GM23338 (cell line): ENCODE measurements at regions not wholly inside any gene's neighbourhood (a gene's known extent, or its start where the extent isn't known, plus 50 kb on each side); places are given as distances from the start of the nearest gene placed in this dataset.

Experiments
- CREB1 ChIP-seq: fragments of 250-450 bp; sonication (Bioruptor Pico); IDR thresholded peaks from 2 replicates; pipeline ENCODE4 v1.5.0; 2020; ENCODE audit warnings: low read depth, mild to moderate bottlenecking, moderate library complexity
- EZH2 ChIP-seq: fragments of 200-600 bp; sonication (generic); IDR thresholded peaks from one replicate; pipeline ENCODE4 v1.8.0; 2017; ENCODE audit warnings: antibody characterized with exemption, mild to moderate bottlenecking, low read depth; ENCODE audit not compliant: unreplicated experiment
- EZH2phosphoT487 ChIP-seq: fragments of 200-600 bp; sonication (generic); IDR thresholded peaks from one replicate; pipeline ENCODE4 v1.8.1; 2018; ENCODE audit warnings: antibody characterized with exemption; ENCODE audit not compliant: unreplicated experiment
- JUNB ChIP-seq: IDR thresholded peaks from one replicate; pipeline ENCODE4 v1.6.1; 2016; ENCODE audit warnings: antibody characterized with exemption; ENCODE audit not compliant: unreplicated experiment
- POLR2AphosphoS5 ChIP-seq: IDR thresholded peaks from 2 replicates; pipeline ENCODE4 v1.6.1; 2016; ENCODE audit warnings: antibody characterized with exemption, low read depth
- ZNF114 ChIP-seq: fragments of 250-450 bp; sonication (Bioruptor Pico); IDR thresholded peaks from 2 replicates; pipeline ENCODE4 v1.5.0; 2020; ENCODE audit warnings: mild to moderate bottlenecking, moderate library complexity
- TF ChIP-seq, protein P1 (sequence below), 2 experiments: fragments of 200-600 bp in 1 of 2; sonication (generic) in 1 of 2; conservative IDR thresholded peaks; 2 replicates each; pipeline versions ENCODE4 v1.5.1 to v1.6.1; 2016 to 2017; ENCODE audit warnings: antibody characterized with exemption in 2 of 2, low read depth in 2 of 2, mild to moderate bottlenecking in 2 of 2, moderate library complexity in 1 of 2
- TF ChIP-seq, protein P2 (sequence below): IDR thresholded peaks from one replicate; pipeline ENCODE4 v1.6.1; 2018; ENCODE audit warnings: antibody characterized with exemption; ENCODE audit not compliant: unreplicated experiment
- TF ChIP-seq, protein P3 (sequence below): IDR thresholded peaks from 2 replicates; pipeline ENCODE4 v1.6.1; 2016; ENCODE audit warnings: antibody characterized with exemption

DNA sequence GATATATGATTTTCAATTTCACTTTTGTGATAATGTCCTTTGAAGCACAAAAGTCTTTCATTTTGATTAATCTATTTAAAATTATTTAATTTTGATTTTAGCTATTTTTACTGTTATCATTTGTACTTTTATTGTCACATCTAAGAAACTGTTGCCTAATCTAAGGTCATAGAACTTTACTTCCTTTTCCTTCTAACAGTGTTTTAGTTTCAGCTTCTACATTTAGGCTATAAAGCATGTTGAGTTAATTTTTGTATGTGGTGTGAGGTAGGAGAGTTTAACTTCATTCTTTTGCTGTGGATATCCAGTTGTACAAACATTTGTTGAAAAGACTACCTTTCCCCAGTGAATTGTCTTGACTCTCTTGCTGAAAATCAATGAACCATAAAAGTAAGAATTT lies 204.5 kb downstream of the TM2D1 start:
- TF ChIP-seq, protein P1, sequence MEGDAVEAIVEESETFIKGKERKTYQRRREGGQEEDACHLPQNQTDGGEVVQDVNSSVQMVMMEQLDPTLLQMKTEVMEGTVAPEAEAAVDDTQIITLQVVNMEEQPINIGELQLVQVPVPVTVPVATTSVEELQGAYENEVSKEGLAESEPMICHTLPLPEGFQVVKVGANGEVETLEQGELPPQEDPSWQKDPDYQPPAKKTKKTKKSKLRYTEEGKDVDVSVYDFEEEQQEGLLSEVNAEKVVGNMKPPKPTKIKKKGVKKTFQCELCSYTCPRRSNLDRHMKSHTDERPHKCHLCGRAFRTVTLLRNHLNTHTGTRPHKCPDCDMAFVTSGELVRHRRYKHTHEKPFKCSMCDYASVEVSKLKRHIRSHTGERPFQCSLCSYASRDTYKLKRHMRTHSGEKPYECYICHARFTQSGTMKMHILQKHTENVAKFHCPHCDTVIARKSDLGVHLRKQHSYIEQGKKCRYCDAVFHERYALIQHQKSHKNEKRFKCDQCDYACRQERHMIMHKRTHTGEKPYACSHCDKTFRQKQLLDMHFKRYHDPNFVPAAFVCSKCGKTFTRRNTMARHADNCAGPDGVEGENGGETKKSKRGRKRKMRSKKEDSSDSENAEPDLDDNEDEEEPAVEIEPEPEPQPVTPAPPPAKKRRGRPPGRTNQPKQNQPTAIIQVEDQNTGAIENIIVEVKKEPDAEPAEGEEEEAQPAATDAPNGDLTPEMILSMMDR (conservative IDR thresholded peaks at IDR 0.05; ENCODE audit: low read depth in 2 of 2) = no peak
- TF ChIP-seq POLR2AphosphoS5 = no peak
- TF ChIP-seq EZH2 = no peak
- TF ChIP-seq CREB1 = no peak
- TF ChIP-seq ZNF114 (CRISPR knock-in tag) = no peak
- no peak for TF ChIP-seq EZH2phosphoT487
- TF ChIP-seq, protein P2, sequence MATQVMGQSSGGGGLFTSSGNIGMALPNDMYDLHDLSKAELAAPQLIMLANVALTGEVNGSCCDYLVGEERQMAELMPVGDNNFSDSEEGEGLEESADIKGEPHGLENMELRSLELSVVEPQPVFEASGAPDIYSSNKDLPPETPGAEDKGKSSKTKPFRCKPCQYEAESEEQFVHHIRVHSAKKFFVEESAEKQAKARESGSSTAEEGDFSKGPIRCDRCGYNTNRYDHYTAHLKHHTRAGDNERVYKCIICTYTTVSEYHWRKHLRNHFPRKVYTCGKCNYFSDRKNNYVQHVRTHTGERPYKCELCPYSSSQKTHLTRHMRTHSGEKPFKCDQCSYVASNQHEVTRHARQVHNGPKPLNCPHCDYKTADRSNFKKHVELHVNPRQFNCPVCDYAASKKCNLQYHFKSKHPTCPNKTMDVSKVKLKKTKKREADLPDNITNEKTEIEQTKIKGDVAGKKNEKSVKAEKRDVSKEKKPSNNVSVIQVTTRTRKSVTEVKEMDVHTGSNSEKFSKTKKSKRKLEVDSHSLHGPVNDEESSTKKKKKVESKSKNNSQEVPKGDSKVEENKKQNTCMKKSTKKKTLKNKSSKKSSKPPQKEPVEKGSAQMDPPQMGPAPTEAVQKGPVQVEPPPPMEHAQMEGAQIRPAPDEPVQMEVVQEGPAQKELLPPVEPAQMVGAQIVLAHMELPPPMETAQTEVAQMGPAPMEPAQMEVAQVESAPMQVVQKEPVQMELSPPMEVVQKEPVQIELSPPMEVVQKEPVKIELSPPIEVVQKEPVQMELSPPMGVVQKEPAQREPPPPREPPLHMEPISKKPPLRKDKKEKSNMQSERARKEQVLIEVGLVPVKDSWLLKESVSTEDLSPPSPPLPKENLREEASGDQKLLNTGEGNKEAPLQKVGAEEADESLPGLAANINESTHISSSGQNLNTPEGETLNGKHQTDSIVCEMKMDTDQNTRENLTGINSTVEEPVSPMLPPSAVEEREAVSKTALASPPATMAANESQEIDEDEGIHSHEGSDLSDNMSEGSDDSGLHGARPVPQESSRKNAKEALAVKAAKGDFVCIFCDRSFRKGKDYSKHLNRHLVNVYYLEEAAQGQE = no peak
- TF ChIP-seq, protein P3, sequence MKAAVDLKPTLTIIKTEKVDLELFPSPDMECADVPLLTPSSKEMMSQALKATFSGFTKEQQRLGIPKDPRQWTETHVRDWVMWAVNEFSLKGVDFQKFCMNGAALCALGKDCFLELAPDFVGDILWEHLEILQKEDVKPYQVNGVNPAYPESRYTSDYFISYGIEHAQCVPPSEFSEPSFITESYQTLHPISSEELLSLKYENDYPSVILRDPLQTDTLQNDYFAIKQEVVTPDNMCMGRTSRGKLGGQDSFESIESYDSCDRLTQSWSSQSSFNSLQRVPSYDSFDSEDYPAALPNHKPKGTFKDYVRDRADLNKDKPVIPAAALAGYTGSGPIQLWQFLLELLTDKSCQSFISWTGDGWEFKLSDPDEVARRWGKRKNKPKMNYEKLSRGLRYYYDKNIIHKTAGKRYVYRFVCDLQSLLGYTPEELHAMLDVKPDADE = no peak
- no peak for TF ChIP-seq JUNB
